Neural progenitor cell (in vitro differentiated cells): ENCODE measurements at regions not wholly inside any gene's neighbourhood (a gene's known extent, or its start where the extent isn't known, plus 50 kb on each side); places are given as distances from the start of the nearest gene placed in this dataset.

Experiments used
- DNase-seq: peaks from one replicate; pipeline ENCODE4 v3.0.0-alpha.2; 2016; ENCODE audit warnings: low spot score
- H2AFZ ChIP-seq: fragments of 200-600 bp; sonication (generic); replicated peaks from 2 replicates; pipeline ENCODE4 v1.6.1; 2016; ENCODE audit warnings: antibody characterized with exemption
- H3F3A ChIP-seq: fragments of 200-600 bp; sonication (generic); 2 replicates; pipeline ENCODE4 v1.6.1; 2016; ENCODE audit warnings: antibody characterized with exemption, low read depth
- H3K27ac ChIP-seq: fragments of 200-600 bp; sonication (generic); 2 replicates; pipeline ENCODE4 v1.5.1; 2016; ENCODE audit warnings: mild to moderate bottlenecking
- H3K27me3 ChIP-seq: fragments of 200-600 bp; sonication (generic); 2 replicates; pipeline ENCODE4 v1.6.1; 2016; ENCODE audit warnings: mild to moderate bottlenecking, moderate library complexity
- H3K36me3 ChIP-seq: fragments of 200-600 bp; sonication (generic); 2 replicates; pipeline ENCODE4 v1.5.1; 2016
- H3K4me1 ChIP-seq: fragments of 200-600 bp; sonication (generic); 2 replicates; pipeline ENCODE4 v1.6.1; 2016; ENCODE audit warnings: mixed run types
- H3K4me2 ChIP-seq: fragments of 200-600 bp; sonication (generic); 2 replicates; pipeline ENCODE4 v1.6.1; 2016
- H3K4me3 ChIP-seq: fragments of 200-600 bp; sonication (generic); 2 replicates; pipeline ENCODE4 v1.5.1; 2016
- H3K79me2 ChIP-seq: fragments of 200-600 bp; sonication (generic); 2 replicates; pipeline ENCODE4 v1.6.1; 2016; ENCODE audit warnings: low read depth
- H3K9ac ChIP-seq: fragments of 200-600 bp; sonication (generic); 2 replicates; pipeline ENCODE4 v1.6.1; 2016
- H3K9me3 ChIP-seq: fragments of 200-600 bp; sonication (generic); 2 replicates; pipeline ENCODE4 v1.5.1; 2016; ENCODE audit warnings: low read depth
- H4K20me1 ChIP-seq: fragments of 200-600 bp; sonication (generic); 2 replicates; pipeline ENCODE4 v1.6.1; 2016; ENCODE audit warnings: low read depth
- H3K27ac Mint-ChIP-seq: 3 replicates; pipeline ENCODE4 v1.8.0; 2021; ENCODE audit warnings: mixed read lengths
- H3K27me3 Mint-ChIP-seq: 2 replicates; pipeline ENCODE4 v1.8.0; 2022; ENCODE audit warnings: low read depth, mild to moderate bottlenecking, inconsistent platforms, moderate library complexity, mixed read lengths; ENCODE audit not compliant: insufficient read depth
- H3K36me3 Mint-ChIP-seq: 3 replicates; pipeline ENCODE4 v1.8.0; 2021; ENCODE audit warnings: mixed read lengths
- H3K4me1 Mint-ChIP-seq: 3 replicates; pipeline ENCODE4 v1.8.0; 2021; ENCODE audit warnings: mixed read lengths
- H3K4me3 Mint-ChIP-seq: 3 replicates; pipeline ENCODE4 v1.8.0; 2021; ENCODE audit warnings: mild to moderate bottlenecking, moderate library complexity, mixed read lengths
- H3K9me3 Mint-ChIP-seq: 3 replicates; pipeline ENCODE4 v1.8.0; 2020; ENCODE audit warnings: mixed read lengths
- EZH2 ChIP-seq: fragments of 200-600 bp; sonication (generic); IDR thresholded peaks from 2 replicates; pipeline ENCODE4 v1.6.1; 2017; ENCODE audit warnings: antibody characterized with exemption, mild to moderate bottlenecking, moderate library complexity
- EZH2phosphoT487 ChIP-seq: fragments of 200-600 bp; sonication (generic); IDR thresholded peaks from 2 replicates; pipeline ENCODE4 v1.6.1; 2017; ENCODE audit warnings: antibody characterized with exemption
- TF ChIP-seq, protein P1 (sequence below): fragments of 200-600 bp; sonication (generic); IDR thresholded peaks from 2 replicates; pipeline ENCODE4 v1.5.1; 2017; ENCODE audit warnings: antibody characterized with exemption, mild to moderate bottlenecking

DNA sequence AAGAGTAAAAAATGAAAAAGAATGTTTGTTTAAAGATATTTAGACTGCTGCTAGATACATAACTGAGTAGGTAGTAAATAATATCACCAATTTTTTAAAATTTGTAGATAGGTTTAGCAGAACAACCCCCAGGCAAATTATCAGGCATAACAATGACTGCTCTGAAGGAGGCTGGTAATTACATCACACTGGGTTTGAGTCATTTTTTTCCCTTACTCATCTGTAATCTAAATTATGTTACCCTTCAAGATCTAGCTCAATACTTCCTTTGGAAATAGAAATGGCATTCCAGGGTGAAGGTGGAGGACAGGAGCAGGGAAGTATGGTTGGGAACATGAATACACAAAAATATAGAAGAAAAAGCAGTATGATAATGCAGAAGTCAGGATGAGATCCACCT is 431.6 kb upstream of the MAOA start:
- no peak overlapping the region for H3K4me3 ChIP-seq
- Mint-ChIP-seq H3K27ac (no peak overlapping the region), H3K9me3 (no peaks in the 10 kb centered on the region), H3K4me1 (peaks cover 4% of the 10 kb centered on the region), H3K36me3 (no peaks in the 10 kb centered on the region), H3K27me3 (no peaks in the 10 kb centered on the region), H3K4me3 (no peak overlapping the region)
- H3K36me3 ChIP-seq, result no peaks in the 10 kb centered on the region
- no peaks in the 10 kb centered on the region for H3K4me1 ChIP-seq
- no peaks in the 10 kb centered on the region for H3K79me2 ChIP-seq
- no peaks in the 10 kb centered on the region for H3F3A ChIP-seq
- TF ChIP-seq EZH2phosphoT487, result no peak
- no peak for TF ChIP-seq EZH2
- TF ChIP-seq, protein P1, sequence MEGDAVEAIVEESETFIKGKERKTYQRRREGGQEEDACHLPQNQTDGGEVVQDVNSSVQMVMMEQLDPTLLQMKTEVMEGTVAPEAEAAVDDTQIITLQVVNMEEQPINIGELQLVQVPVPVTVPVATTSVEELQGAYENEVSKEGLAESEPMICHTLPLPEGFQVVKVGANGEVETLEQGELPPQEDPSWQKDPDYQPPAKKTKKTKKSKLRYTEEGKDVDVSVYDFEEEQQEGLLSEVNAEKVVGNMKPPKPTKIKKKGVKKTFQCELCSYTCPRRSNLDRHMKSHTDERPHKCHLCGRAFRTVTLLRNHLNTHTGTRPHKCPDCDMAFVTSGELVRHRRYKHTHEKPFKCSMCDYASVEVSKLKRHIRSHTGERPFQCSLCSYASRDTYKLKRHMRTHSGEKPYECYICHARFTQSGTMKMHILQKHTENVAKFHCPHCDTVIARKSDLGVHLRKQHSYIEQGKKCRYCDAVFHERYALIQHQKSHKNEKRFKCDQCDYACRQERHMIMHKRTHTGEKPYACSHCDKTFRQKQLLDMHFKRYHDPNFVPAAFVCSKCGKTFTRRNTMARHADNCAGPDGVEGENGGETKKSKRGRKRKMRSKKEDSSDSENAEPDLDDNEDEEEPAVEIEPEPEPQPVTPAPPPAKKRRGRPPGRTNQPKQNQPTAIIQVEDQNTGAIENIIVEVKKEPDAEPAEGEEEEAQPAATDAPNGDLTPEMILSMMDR, result no peak
- no peaks in the 10 kb centered on the region for H4K20me1 ChIP-seq
- no peaks in the 10 kb centered on the region for H3K27me3 ChIP-seq
- no peak for DNase-seq
- H3K27ac ChIP-seq, result no peak overlapping the region
- no peaks in the 10 kb centered on the region for H3K9me3 ChIP-seq
- H3K4me2 ChIP-seq, result no peak overlapping the region
- H2AFZ ChIP-seq, result no peak overlapping the region
- no peak overlapping the region for H3K9ac ChIP-seq

DNA sequence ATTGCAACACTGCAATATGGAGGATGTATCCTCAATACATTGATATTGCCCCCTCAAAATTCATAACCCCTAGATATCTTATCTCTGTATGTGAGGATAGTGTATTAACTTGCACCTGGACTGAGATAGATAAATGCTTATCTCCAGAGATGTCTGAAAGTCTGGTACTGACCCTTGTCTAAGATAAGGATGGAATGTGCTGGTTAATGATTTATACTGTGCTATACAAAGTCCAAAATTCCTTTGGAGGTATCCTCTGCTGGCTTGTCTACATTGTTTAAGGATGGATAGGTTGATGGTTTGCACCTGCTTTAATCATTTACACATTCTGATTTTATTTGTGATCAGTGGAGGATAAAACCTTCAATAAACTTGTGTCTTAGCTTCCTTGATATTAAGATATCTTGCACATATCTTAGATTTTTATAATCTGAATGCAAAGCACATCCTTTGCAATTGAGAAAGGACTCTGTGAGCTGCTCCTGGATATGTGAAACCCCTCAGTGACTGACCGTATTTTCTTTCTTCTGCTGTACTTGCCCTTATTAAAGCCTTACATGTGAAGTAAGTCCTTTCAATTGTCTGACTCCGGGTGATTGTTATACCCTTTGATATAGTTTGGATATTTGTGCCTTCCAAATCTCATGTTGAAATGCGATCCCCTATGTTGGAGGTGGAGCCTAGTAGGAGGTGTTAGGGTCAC is 430.3 kb upstream of the MAOA start:
- Mint-ChIP-seq H3K4me1 (peaks cover 4% of the 10 kb centered on the region), H3K36me3 (no peaks in the 10 kb centered on the region), H3K9me3 (no peaks in the 10 kb centered on the region), H3K27me3 (no peaks in the 10 kb centered on the region), H3K4me3 (no peak overlapping the region), H3K27ac (no peak overlapping the region)
- no peaks in the 10 kb centered on the region for H4K20me1 ChIP-seq
- H3K79me2 ChIP-seq, result no peaks in the 10 kb centered on the region
- no peaks in the 10 kb centered on the region for H3K36me3 ChIP-seq
- no peak overlapping the region for H3K9ac ChIP-seq
- H3K4me1 ChIP-seq, result no peaks in the 10 kb centered on the region
- no peak overlapping the region for H3K4me3 ChIP-seq
- H3K4me2 ChIP-seq, result no peak overlapping the region
- no peak for TF ChIP-seq EZH2
- TF ChIP-seq, protein P1, result no peak
- TF ChIP-seq EZH2phosphoT487, result no peak
- H3K9me3 ChIP-seq, result no peaks in the 10 kb centered on the region
- no peak for DNase-seq
- no peaks in the 10 kb centered on the region for H3F3A ChIP-seq
- H2AFZ ChIP-seq, result peak overlapping the region; percentile 37
- no peak overlapping the region for H3K27ac ChIP-seq
- H3K27me3 ChIP-seq, result no peaks in the 10 kb centered on the region

DNA sequence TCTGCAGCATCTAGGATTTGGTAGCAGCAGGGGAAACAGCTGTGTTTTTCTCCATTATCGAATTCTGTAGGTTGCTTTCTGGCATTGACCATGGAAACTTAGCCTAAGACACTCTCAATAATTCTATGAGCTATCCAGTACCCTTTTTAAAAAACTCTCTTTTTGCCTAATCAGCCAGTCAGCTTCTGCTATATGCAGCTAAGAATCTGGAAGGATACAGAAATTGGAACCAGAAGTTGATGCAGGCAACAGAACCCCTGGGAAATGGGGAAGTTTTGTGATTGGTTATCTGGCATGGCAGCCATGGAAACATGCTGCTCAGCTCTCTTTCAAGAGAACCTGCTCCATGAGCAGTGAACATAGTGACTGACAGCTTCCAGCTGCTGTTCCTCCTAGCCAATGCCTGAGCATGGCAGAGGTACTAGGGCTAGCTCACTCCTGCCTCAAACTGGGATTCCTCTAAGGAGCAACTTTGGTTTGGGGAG is 417.6 kb upstream of the MAOA start:
- no peaks in the 10 kb centered on the region for H3K79me2 ChIP-seq
- TF ChIP-seq EZH2phosphoT487 (no peak), EZH2 (no peak)
- TF ChIP-seq, protein P1, result no peak
- H2AFZ ChIP-seq, result no peak overlapping the region
- no peaks in the 10 kb centered on the region for H3K9me3 Mint-ChIP-seq
- no peak overlapping the region for H3K9ac ChIP-seq
- H3K4me1 Mint-ChIP-seq, result no peaks in the 10 kb centered on the region
- DNase-seq, result no peak
- H3K4me3 ChIP-seq, result no peak overlapping the region
- no peak overlapping the region for H3K27ac Mint-ChIP-seq
- no peak overlapping the region for H3K27ac ChIP-seq
- no peaks in the 10 kb centered on the region for H3K36me3 ChIP-seq
- peaks cover 2% of the 10 kb centered on the region for H3K27me3 Mint-ChIP-seq
- H3K4me2 ChIP-seq, result no peak overlapping the region
- peaks cover 3% of the 10 kb centered on the region for H3K4me1 ChIP-seq
- H3K4me3 Mint-ChIP-seq, result no peak overlapping the region
- H4K20me1 ChIP-seq, result no peaks in the 10 kb centered on the region
- no peaks in the 10 kb centered on the region for H3K36me3 Mint-ChIP-seq
- peaks cover 5% of the 10 kb centered on the region for H3F3A ChIP-seq
- H3K9me3 ChIP-seq, result no peaks in the 10 kb centered on the region
- H3K27me3 ChIP-seq, result no peaks in the 10 kb centered on the region
